Endothelial cell of umbilical vein (primary cell): ENCODE measurements at regions not wholly inside any gene's neighbourhood (a gene's known extent, or its start where the extent isn't known, plus 50 kb on each side); places are given as distances from the start of the nearest gene placed in this dataset.

Source experiments
- BruUV-seq: library from RNA; stranded (reverse); fragments of 400-500 nt; replicated peaks from 2 replicates; lab custom pipeline; 2021; lab: Mats Ljungman, UMichigan
- CTCF ChIA-PET: fragments of 300-600, 350-600 bp; sonication (Branson Sonifier 250); formaldehyde crosslinking; loops from one replicate; lab custom pipeline; 2021; ENCODE audit warnings: antibody characterized with exemption, inconsistent platforms; lab: Charles Lee
- POLR2A ChIA-PET: fragments of 300-600, 350-600 bp; sonication (Branson Sonifier 250); formaldehyde crosslinking; loops from one replicate; lab custom pipeline; 2021; ENCODE audit warnings: antibody characterized with exemption, inconsistent platforms; lab: Charles Lee
- DNase-seq: peaks from one replicate; pipeline ENCODE4 v3.0.0-alpha.2; 2011; ENCODE audit warnings: low read depth, low spot score
- FAIRE-seq: peaks from 2 replicates; lab custom pipeline; 2011; peaks lifted over from hg19 to GRCh38; lab: Jason Lieb, UNC
- H2AFZ ChIP-seq: 2 replicates; pipeline ENCODE4 v1.6.0; 2012; ENCODE audit warnings: low read depth, low read length, control low read depth, inconsistent platforms
- H3K27ac ChIP-seq: 2 replicates; pipeline ENCODE4 v1.5.1; 2011; ENCODE audit warnings: low read depth, mild to moderate bottlenecking, control low read depth, low read length, moderate library complexity; ENCODE audit not compliant: insufficient read depth
- H3K27me3 ChIP-seq, 2 experiments: 2 replicates each; pipeline versions ENCODE4 v1.6.0 to v1.6.1; 2011; ENCODE audit warnings: low read length in 2 of 2, mixed read lengths in 1 of 2; ENCODE audit not compliant: control insufficient read depth in 2 of 2, insufficient read depth in 2 of 2
- H3K36me3 ChIP-seq, 2 experiments: 2 replicates in 1 of 2; 3 replicates in 1 of 2; pipeline ENCODE4 v1.5.1; 2011; ENCODE audit warnings: low read length in 2 of 2, mild to moderate bottlenecking in 1 of 2, moderate library complexity in 1 of 2; ENCODE audit not compliant: control insufficient read depth in 2 of 2, insufficient read depth in 2 of 2; ENCODE audit errors: extremely low read depth in 1 of 2
- H3K4me1 ChIP-seq: 3 replicates; pipeline ENCODE4 v1.5.1; 2011; ENCODE audit warnings: mild to moderate bottlenecking, low read length; ENCODE audit not compliant: control insufficient read depth, insufficient read depth; ENCODE audit errors: extremely low read depth
- H3K4me2 ChIP-seq: 2 replicates; pipeline ENCODE4 v1.6.1; 2011; ENCODE audit warnings: low read length, control low read depth, mixed read lengths; ENCODE audit not compliant: insufficient read depth
- H3K4me3 ChIP-seq, 3 experiments: fragments of 200-600 bp in 1 of 3; sonication (generic), shearing (Covaris generic) in 1 of 3; replicated peaks in 1 of 3; 2 replicates each; pipeline ENCODE4 v1.5.1; 2011 to 2016; ENCODE audit warnings: control low read depth in 3 of 3, low read length in 3 of 3, mild to moderate bottlenecking in 2 of 3, inconsistent platforms in 1 of 3, low read depth in 1 of 3, moderate library complexity in 1 of 3; ENCODE audit not compliant: insufficient read depth in 1 of 3
- H3K79me2 ChIP-seq: 2 replicates; pipeline ENCODE4 v1.6.0; 2012; ENCODE audit warnings: low read length, inconsistent platforms; ENCODE audit not compliant: control insufficient read depth, insufficient read depth
- H3K9ac ChIP-seq: replicated peaks from 2 replicates; pipeline ENCODE3; 2011; ENCODE audit warnings: low read length, control low read depth; ENCODE audit not compliant: insufficient read depth; ENCODE audit errors: extremely low read depth
- H3K9me1 ChIP-seq: replicated peaks from 3 replicates; pipeline ENCODE4 v1.6.0; 2011; ENCODE audit warnings: mild to moderate bottlenecking, low read length; ENCODE audit not compliant: control insufficient read depth, insufficient read depth; ENCODE audit errors: extremely low read depth
- H3K9me3 ChIP-seq: replicated peaks from 2 replicates; pipeline ENCODE4 v1.5.1; 2012; ENCODE audit warnings: low read length, inconsistent platforms; ENCODE audit not compliant: control insufficient read depth, insufficient read depth
- H4K20me1 ChIP-seq: replicated peaks from 2 replicates; pipeline ENCODE3; 2011; ENCODE audit warnings: mild to moderate bottlenecking, low read length; ENCODE audit not compliant: control insufficient read depth, insufficient read depth; ENCODE audit errors: extremely low read depth
- CTCF ChIP-seq, 2 donors: IDR thresholded peaks; 1 replicate in 1 of 2; 2 replicates in 1 of 2; pipeline ENCODE4 v1.5.1; 2011; ENCODE audit warnings: low read length in 2 of 2, mild to moderate bottlenecking in 2 of 2, moderate library complexity in 2 of 2, control low read depth in 1 of 2, inconsistent platforms in 1 of 2, low read depth in 1 of 2; ENCODE audit not compliant: insufficient read depth in 1 of 2; ENCODE audit errors: extremely low read depth in 1 of 2
- EZH2 ChIP-seq: IDR thresholded peaks from 2 replicates; pipeline ENCODE4 v1.6.1; 2012; ENCODE audit warnings: borderline replicate concordance, low read depth, mild to moderate bottlenecking, moderate library complexity, low read length, inconsistent platforms; ENCODE audit not compliant: severe bottlenecking
- FOS ChIP-seq: IDR thresholded peaks from 2 replicates; pipeline ENCODE4 v1.6.1; 2011; ENCODE audit warnings: mild to moderate bottlenecking, low read length, moderate library complexity, borderline replicate concordance; ENCODE audit not compliant: insufficient read depth
- GATA2 ChIP-seq: IDR thresholded peaks from 2 replicates; pipeline ENCODE4 v1.7.0; 2011; ENCODE audit warnings: low read depth, mild to moderate bottlenecking, moderate library complexity, mixed read lengths, low read length; ENCODE audit not compliant: insufficient read length, insufficient read depth
- JUN ChIP-seq: IDR thresholded peaks from 2 replicates; pipeline ENCODE4 v1.6.1; 2011; ENCODE audit warnings: borderline replicate concordance, low read depth; ENCODE audit not compliant: insufficient read length, insufficient read depth
- MAX ChIP-seq: IDR thresholded peaks from 2 replicates; pipeline ENCODE4 v1.6.1; 2011; ENCODE audit not compliant: insufficient read depth, insufficient read length
- MYC ChIP-seq: IDR thresholded peaks from one replicate; pipeline ENCODE4 v1.6.1; 2011; ENCODE audit warnings: mild to moderate bottlenecking, low read depth, low read length
- POLR2A ChIP-seq: IDR thresholded peaks from 2 replicates; pipeline ENCODE4 v1.6.1; 2012; ENCODE audit warnings: low read depth, mild to moderate bottlenecking, control low read depth, low read length
- POLR2AphosphoS5 ChIP-seq: IDR thresholded peaks from 2 replicates; pipeline ENCODE4 v1.6.1; 2012; ENCODE audit warnings: low read depth, mild to moderate bottlenecking, control low read depth, low read length, moderate library complexity; ENCODE audit not compliant: insufficient read depth
- dilution Hi-C: fragments of 300-500 bp; cut with MboI; formaldehyde crosslinking; loops from one replicate; pipeline ENCODE4 v1.15.0; 2019; ENCODE audit warnings: low sequenced_read_pairs; ENCODE audit not compliant: extremely low pct_ligation_motif_present
- intact Hi-C: fragments of 100-400 bp; cut with micrococcal nuclease; formaldehyde crosslinking; loops from one replicate; pipeline ENCODE4 v1.10.0; 2022

DNA sequence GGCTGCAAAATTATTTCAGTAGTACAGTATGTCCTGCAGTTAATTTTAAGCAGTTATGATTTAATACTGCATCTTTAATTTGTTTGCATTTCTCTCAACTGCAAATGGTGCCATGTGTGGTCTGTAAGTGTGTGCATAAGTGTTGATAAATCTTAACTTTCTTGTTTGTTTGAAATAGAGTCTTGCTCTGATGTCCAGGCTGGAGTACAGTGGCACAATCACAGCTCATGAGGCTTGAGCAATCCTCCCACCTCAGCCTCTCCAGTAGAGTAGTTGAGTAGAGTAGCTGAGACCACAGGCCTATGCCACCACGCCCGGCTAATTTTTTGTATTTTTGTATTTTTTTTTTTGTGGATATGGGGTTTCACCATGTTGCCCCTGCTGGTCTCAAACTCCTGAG is 322.5 kb upstream of the NR3C2 start:
- TF ChIP-seq POLR2A (no peak), MYC (no peak), CTCF (IDR thresholded peaks at IDR 0.05; ENCODE audit: extremely low read depth in 1 of 2, insufficient read depth in 1 of 2, low read depth in 1 of 2, low read length in 2 of 2) (no peak), FOS (no peak), GATA2 (no peak), JUN (no peak), MAX (no peak), POLR2AphosphoS5 (no peak), EZH2 (no peak)
- FAIRE-seq (no peak), DNase-seq (no peak)
- Histone ChIP-seq H3K4me3 (no peak overlapping the region), H3K9me3 (no peaks in the 10 kb centered on the region), H3K36me3 (no peaks in the 10 kb centered on the region), H2AFZ (no peak overlapping the region), H3K4me2 (no peak overlapping the region), H3K9me1 (no peaks in the 10 kb centered on the region), H3K79me2 (no peaks in the 10 kb centered on the region), H4K20me1 (no peaks in the 10 kb centered on the region), H3K27me3 (no peaks in the 10 kb centered on the region), H3K27ac (no peak overlapping the region), H3K4me1 (no peaks in the 10 kb centered on the region), H3K9ac (no peak overlapping the region)
- intact Hi-C loops (loop anchor here (10.0 kb wide), 1 partner anchor 780 kb away; no protein-coding TSS in a partner anchor), dilution Hi-C loops (no loop called here)
- ChIA-PET POLR2A (no interaction called here), CTCF (no interaction called here)
- BruUV-seq = no TSS peak
